Parathyroid adenoma (tissue), 2 donors: ENCODE measurements at regions not wholly inside any gene's neighbourhood (a gene's known extent, or its start where the extent isn't known, plus 50 kb on each side); places are given as distances from the start of the nearest gene placed in this dataset.
"Not testable (repeated sequence)": the region's sequence is repeated elsewhere in the genome, so short reads cannot be mapped to it uniquely, and the experiment has no call there.

Experiments
- H2AFZ ChIP-seq: fragments of 300-600 bp; sonication (generic); one replicate; pipeline ENCODE4 v1.7.0; 2017; ENCODE audit warnings: antibody characterized with exemption, mild to moderate bottlenecking
- H3K27ac ChIP-seq: fragments of 300-600 bp; sonication (generic); one replicate; pipeline ENCODE4 v1.7.0; 2017
- H3K27me3 ChIP-seq: fragments of 300-600 bp; sonication (generic); one replicate; pipeline ENCODE4 v1.7.0; 2017; ENCODE audit warnings: low read length; ENCODE audit not compliant: control insufficient read depth, insufficient read depth
- H3K36me3 ChIP-seq: fragments of 300-600 bp; sonication (generic); one replicate; pipeline ENCODE4 v1.7.0; 2017; ENCODE audit warnings: low read length; ENCODE audit not compliant: control insufficient read depth, insufficient read depth
- H3K4me1 ChIP-seq: fragments of 300-600 bp; sonication (generic); one replicate; pipeline ENCODE4 v1.7.0; 2017; ENCODE audit warnings: control low read depth
- H3K4me2 ChIP-seq: fragments of 300-600 bp; sonication (generic); one replicate; pipeline ENCODE4 v1.7.0; 2017; ENCODE audit warnings: low read length
- H3K4me3 ChIP-seq: fragments of 300-600 bp; sonication (generic); one replicate; pipeline ENCODE4 v1.7.0; 2017; ENCODE audit warnings: low read depth, low read length
- H3K79me2 ChIP-seq: fragments of 300-600 bp; sonication (generic); one replicate; pipeline ENCODE4 v1.7.0; 2017; ENCODE audit warnings: control low read depth
- H3K9ac ChIP-seq: fragments of 300-600 bp; sonication (generic); one replicate; pipeline ENCODE4 v1.7.0; 2017; ENCODE audit warnings: mild to moderate bottlenecking
- H3K9me3 ChIP-seq: fragments of 300-600 bp; sonication (generic); one replicate; pipeline ENCODE4 v1.7.0; 2017; ENCODE audit warnings: low read length; ENCODE audit not compliant: control insufficient read depth
- TF ChIP-seq, protein P1 (sequence below): fragments of 300-600 bp; sonication (generic); IDR thresholded peaks from one replicate; pipeline ENCODE4 v1.7.0; 2017; ENCODE audit warnings: antibody characterized with exemption, mild to moderate bottlenecking
- donor health status: primary hyperparathyroidism.

DNA sequence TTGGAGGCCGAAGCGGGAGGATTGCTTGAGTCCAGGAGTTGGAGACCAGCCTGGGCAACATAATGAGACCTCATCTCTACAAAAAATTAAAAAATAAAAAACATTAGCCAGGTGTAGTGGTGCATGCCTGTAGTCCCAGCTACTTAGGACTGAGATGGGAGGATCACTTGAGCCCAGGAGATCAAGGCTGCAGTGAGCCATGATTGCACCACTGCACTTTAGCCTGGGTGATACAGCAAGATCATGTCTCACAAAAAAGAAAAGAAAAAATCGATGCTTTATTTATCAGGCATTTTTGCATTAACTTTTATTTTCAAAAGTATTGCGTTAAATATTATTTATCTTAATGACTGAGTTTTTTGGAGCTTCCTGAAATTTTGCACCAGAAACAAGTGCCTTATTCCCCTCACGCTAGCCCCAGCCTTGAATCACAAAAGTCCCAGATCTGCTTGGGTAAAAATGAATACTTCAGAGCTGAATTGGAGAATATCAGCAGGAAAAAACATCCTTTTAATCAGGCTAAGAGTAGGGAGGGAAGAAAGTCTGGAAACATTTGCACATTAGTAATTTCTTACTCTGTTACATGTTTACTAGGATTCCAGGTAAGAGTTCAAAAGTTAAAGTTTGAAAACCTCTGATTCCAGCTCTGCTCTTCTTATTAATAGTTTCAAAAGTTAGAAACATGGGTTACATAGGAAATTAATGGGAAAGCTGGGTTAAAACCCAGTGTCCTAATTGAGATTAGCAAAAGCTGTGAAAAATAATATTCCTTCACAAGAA, 111.4 kb upstream of the FOXN2 start:
- Histone ChIP-seq H3K4me3 (no peak overlapping the region), H2AFZ (no peak overlapping the region), H3K4me2 (no peak overlapping the region), H3K4me1 (no peaks in the 10 kb centered on the region), H3K27me3 (no peaks in the 10 kb centered on the region), H3K36me3 (no peaks in the 10 kb centered on the region), H3K79me2 (no peaks in the 10 kb centered on the region), H3K9me3 (no peaks in the 10 kb centered on the region), H3K27ac (no peak overlapping the region), H3K9ac (no peak overlapping the region)
- TF ChIP-seq, protein P1, sequence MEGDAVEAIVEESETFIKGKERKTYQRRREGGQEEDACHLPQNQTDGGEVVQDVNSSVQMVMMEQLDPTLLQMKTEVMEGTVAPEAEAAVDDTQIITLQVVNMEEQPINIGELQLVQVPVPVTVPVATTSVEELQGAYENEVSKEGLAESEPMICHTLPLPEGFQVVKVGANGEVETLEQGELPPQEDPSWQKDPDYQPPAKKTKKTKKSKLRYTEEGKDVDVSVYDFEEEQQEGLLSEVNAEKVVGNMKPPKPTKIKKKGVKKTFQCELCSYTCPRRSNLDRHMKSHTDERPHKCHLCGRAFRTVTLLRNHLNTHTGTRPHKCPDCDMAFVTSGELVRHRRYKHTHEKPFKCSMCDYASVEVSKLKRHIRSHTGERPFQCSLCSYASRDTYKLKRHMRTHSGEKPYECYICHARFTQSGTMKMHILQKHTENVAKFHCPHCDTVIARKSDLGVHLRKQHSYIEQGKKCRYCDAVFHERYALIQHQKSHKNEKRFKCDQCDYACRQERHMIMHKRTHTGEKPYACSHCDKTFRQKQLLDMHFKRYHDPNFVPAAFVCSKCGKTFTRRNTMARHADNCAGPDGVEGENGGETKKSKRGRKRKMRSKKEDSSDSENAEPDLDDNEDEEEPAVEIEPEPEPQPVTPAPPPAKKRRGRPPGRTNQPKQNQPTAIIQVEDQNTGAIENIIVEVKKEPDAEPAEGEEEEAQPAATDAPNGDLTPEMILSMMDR, result no peak

DNA sequence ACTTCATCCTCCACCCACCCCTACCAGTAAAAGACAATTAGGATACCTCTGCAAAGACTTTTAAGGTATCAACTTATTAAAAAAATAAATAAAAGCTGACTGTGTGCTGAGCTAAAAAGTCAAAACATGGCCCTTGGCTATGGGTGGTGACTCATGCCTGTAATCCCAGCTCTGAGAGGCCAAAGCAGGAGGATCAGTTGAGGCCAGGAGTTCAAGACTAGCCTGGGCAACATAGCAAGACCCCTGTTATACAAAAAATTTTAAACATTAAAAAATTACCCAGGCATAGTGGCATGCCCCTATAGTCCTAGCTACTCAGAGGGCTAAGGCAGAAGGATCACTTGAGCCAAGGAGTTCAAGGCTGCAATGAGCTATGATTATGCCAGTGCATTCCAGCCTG, 110.8 kb upstream of the FOXN2 start:
- Histone ChIP-seq H3K9me3 (no peaks in the 10 kb centered on the region), H3K4me3 (no peak overlapping the region), H3K9ac (no peak overlapping the region), H3K4me1 (no peaks in the 10 kb centered on the region), H3K4me2 (no peak overlapping the region), H2AFZ (no peak overlapping the region), H3K27me3 (no peaks in the 10 kb centered on the region), H3K36me3 (no peaks in the 10 kb centered on the region), H3K79me2 (no peaks in the 10 kb centered on the region), H3K27ac (no peak overlapping the region)
- TF ChIP-seq, protein P1, result no peak

DNA sequence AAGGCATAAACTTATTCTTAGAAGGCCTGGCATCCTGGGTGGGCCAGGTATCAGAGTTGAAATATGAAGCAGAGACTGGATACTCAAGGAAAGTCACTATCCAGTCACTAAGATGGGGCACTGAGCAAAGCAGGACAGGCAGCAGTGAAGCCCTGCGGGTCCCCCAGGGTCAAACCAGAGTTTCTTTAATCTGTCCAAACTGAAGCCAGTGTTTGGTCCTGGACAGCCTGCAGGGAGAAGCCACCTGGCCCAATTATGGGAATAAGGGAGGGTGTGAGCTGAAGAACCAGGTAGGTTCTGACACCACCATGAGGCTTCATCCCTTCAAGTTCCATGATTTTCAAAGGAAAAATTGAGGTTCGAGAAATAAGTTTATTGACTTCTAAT, 109.7 kb upstream of the FOXN2 start:
- TF ChIP-seq, protein P1, result no peak
- Histone ChIP-seq H3K4me1 (no peaks in the 10 kb centered on the region), H3K4me2 (no peak overlapping the region), H3K27ac (no peak overlapping the region), H3K9ac (no peak overlapping the region), H3K9me3 (no peaks in the 10 kb centered on the region), H3K36me3 (no peaks in the 10 kb centered on the region), H3K79me2 (no peaks in the 10 kb centered on the region), H3K4me3 (no peak overlapping the region), H3K27me3 (no peaks in the 10 kb centered on the region), H2AFZ (no peak overlapping the region)

DNA sequence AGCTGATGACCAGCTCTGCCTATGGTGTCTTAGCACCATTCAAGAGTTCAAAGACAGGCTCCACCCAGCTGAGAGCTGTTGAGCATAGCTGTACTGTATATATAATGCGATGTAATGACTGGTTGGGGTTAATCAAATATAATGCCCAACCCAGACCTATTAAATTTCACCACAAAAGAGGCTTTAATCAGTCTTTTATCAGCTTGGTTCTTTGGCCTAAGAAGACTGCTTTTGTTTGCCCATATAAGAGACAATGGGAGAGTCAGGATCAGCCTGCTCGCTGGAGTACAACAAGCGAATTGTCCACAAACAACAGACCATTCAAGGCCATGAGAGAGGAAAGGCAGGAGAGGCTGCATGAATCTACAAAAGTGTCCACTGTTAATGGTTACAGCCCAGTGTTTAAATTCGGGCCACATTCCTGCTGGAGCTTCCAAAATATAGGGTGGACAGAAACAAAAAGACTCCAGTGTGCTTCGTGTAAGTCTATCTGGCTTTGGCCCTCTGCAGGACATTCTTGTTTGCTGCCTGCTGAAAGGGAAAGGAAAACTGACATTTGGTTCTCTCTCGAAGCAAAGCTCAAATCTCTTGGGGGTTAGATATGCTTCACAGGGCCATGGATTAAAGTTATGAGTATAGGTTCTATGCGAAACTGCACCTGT, 109.2 kb upstream of the FOXN2 start:
- no peak overlapping the region for H3K9ac ChIP-seq
- TF ChIP-seq, protein P1, result no peak
- no peaks in the 10 kb centered on the region for H3K4me1 ChIP-seq
- H3K9me3 ChIP-seq, result no peaks in the 10 kb centered on the region
- no peaks in the 10 kb centered on the region for H3K36me3 ChIP-seq
- no peak overlapping the region for H3K4me2 ChIP-seq
- no peak overlapping the region for H3K27ac ChIP-seq
- no peaks in the 10 kb centered on the region for H3K79me2 ChIP-seq
- no peak overlapping the region for H3K4me3 ChIP-seq
- H3K27me3 ChIP-seq, result no peaks in the 10 kb centered on the region
- H2AFZ ChIP-seq, result no peak overlapping the region

DNA sequence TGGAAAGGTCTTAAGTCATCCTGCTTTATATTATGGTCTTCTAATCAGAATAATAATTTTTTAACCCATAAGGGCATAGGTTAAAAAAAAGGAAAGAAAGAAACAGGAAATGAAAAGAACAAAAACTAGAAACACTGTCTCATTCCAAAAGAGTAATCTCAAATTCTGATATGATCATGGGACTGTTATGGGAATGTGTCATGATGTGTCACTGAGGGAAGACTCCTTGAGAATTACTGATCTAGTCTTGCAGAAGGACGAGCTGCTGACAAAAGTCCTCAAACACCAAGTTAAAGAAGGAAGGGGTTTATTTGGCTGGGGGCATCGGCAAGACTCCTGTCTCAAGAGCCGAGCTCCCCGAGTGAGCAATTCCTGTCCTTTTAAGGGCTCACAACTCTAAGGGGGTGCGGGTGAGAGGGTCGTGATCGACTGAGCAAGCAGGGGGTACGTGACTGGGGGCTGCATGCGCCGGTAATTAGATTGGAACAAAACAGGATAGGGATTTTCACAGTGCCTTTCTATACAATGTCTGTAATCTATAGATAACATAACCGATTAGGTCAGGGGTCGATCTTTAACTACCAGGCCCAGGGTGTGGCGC, 108.3 kb upstream of the FOXN2 start:
- not testable (repeated sequence) for H3K4me1 ChIP-seq, H3K9me3 ChIP-seq, H3K4me3 ChIP-seq, H3K4me2 ChIP-seq, H3K36me3 ChIP-seq, H3K27ac ChIP-seq, H2AFZ ChIP-seq, H3K27me3 ChIP-seq, H3K79me2 ChIP-seq, H3K9ac ChIP-seq
